ENCODE measurements at regions not wholly inside any gene's neighbourhood (a gene's known extent, or its start where the extent isn't known, plus 50 kb on each side); places are given as distances from the start of the nearest gene placed in this dataset.

DNA sequence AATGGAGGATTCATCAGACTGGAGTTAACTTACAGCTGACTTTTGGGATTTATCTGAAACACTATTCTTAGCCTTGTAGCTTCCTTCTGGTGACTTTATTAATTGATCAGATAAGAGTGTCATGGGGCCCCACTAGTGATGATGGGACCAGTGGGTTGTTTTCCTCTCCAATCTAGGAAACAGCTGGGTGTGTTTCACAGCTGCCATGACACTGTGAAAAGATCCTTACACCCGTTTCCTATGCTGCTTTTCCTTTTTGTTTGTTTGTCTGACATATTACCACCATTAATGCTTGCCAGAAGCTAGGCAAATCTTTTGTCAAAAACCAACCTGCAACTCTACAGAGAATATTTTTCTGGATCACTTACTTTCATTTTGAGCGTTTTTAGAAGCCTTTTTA lies 86.2 kb downstream of the ZBTB18 start:
- Histone ChIP-seq H3K4me3 (ENCODE audit: insufficient read depth, low read depth, low read length) (peak overlapping the region; percentile 43), H2AFZ (ENCODE audit: low read depth, low read length) (peak overlapping the region; percentile 49), H3K27ac (ENCODE audit: low read depth, low read length) (no peak overlapping the region), H3K27me3 (ENCODE audit: insufficient read depth, low read length) (no peaks in the 10 kb centered on the region), H3K4me1 (ENCODE audit: insufficient read depth, low read length) (no peaks in the 10 kb centered on the region), H4K20me1 (ENCODE audit: insufficient read depth, low read length) (no peaks in the 10 kb centered on the region), H3K4me2 (ENCODE audit: low read length) (peak overlapping the region; percentile 67), H3K79me2 (ENCODE audit: insufficient read depth, low read length) (no peaks in the 10 kb centered on the region), H3K9me3 (ENCODE audit: insufficient read depth, low read depth, low read length) (no peaks in the 10 kb centered on the region), H3K9ac (ENCODE audit: low read length) (no peak overlapping the region), H3K36me3 (ENCODE audit: insufficient read depth, low read length) (no peaks in the 10 kb centered on the region)
- TF ChIP-seq, protein P1, sequence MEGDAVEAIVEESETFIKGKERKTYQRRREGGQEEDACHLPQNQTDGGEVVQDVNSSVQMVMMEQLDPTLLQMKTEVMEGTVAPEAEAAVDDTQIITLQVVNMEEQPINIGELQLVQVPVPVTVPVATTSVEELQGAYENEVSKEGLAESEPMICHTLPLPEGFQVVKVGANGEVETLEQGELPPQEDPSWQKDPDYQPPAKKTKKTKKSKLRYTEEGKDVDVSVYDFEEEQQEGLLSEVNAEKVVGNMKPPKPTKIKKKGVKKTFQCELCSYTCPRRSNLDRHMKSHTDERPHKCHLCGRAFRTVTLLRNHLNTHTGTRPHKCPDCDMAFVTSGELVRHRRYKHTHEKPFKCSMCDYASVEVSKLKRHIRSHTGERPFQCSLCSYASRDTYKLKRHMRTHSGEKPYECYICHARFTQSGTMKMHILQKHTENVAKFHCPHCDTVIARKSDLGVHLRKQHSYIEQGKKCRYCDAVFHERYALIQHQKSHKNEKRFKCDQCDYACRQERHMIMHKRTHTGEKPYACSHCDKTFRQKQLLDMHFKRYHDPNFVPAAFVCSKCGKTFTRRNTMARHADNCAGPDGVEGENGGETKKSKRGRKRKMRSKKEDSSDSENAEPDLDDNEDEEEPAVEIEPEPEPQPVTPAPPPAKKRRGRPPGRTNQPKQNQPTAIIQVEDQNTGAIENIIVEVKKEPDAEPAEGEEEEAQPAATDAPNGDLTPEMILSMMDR (IDR thresholded peaks at IDR 0.05; ENCODE audit: insufficient read depth, low read depth, low read length), result no peak
- TF ChIP-seq EZH2 (IDR thresholded peaks at IDR 0.05; ENCODE audit: insufficient read depth, low read length), result no peak
- DNase-seq (ENCODE audit: low read depth), result no peak
- peak overlapping the region; percentile 36 for H3K27ac Mint-ChIP-seq (ENCODE audit: unreplicated experiment)
- no peaks in the 10 kb centered on the region for H3K9me3 Mint-ChIP-seq (ENCODE audit: unreplicated experiment)
- H3K4me3 Mint-ChIP-seq (ENCODE audit: unreplicated experiment), result no peak overlapping the region
- H3K36me3 Mint-ChIP-seq (ENCODE audit: low read depth, unreplicated experiment), result no peaks in the 10 kb centered on the region
- FAIRE-seq, result no peak
- peaks cover 14% of the 10 kb centered on the region for H3K4me1 Mint-ChIP-seq (ENCODE audit: low read depth, unreplicated experiment)
- H3K27me3 Mint-ChIP-seq (ENCODE audit: low read depth, unreplicated experiment), result peaks cover 6% of the 10 kb centered on the region

DNA sequence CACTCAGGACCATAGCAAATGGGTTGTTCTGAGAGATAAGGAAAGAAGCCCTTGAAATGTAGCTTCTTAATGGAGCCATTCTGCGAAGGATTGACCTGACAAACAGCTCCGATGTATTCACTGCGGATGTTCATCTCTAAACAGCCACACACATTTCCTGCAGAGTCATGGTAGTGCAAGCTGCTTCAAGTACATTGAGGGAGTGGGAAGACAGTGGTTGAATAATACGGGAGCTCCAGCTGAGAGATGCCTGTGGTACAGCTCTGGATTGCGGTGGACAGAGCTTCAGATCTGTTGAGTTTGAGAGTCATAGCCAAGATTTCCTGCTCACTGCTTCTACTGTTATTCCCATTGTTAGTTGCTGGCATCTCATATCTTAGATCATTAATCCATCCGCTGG lies 86.6 kb downstream of the ZBTB18 start:
- peak overlapping the region; percentile 67 for H3K4me2 ChIP-seq (ENCODE audit: low read length)
- H3K9me3 ChIP-seq (ENCODE audit: insufficient read depth, low read depth, low read length), result no peaks in the 10 kb centered on the region
- H3K27me3 Mint-ChIP-seq (ENCODE audit: low read depth, unreplicated experiment), result peaks cover 5% of the 10 kb centered on the region
- TF ChIP-seq, protein P1 (IDR thresholded peaks at IDR 0.05; ENCODE audit: insufficient read depth, low read depth, low read length), result no peak
- no peak for TF ChIP-seq EZH2 (IDR thresholded peaks at IDR 0.05; ENCODE audit: insufficient read depth, low read length)
- no peaks in the 10 kb centered on the region for H4K20me1 ChIP-seq (ENCODE audit: insufficient read depth, low read length)
- no peaks in the 10 kb centered on the region for H3K36me3 ChIP-seq (ENCODE audit: insufficient read depth, low read length)
- peak overlapping the region; percentile 43 for H3K4me3 ChIP-seq (ENCODE audit: insufficient read depth, low read depth, low read length)
- DNase-seq (ENCODE audit: low read depth) (peak; percentile 88), FAIRE-seq (no peak)
- no peaks in the 10 kb centered on the region for H3K79me2 ChIP-seq (ENCODE audit: insufficient read depth, low read length)
- peak overlapping the region; percentile 35 for H3K27ac Mint-ChIP-seq (ENCODE audit: unreplicated experiment)
- peaks cover 14% of the 10 kb centered on the region for H3K4me1 Mint-ChIP-seq (ENCODE audit: low read depth, unreplicated experiment)
- no peaks in the 10 kb centered on the region for H3K27me3 ChIP-seq (ENCODE audit: insufficient read depth, low read length)
- H3K4me3 Mint-ChIP-seq (ENCODE audit: unreplicated experiment), result no peak overlapping the region
- no peaks in the 10 kb centered on the region for H3K9me3 Mint-ChIP-seq (ENCODE audit: unreplicated experiment)
- H3K9ac ChIP-seq (ENCODE audit: low read length), result no peak overlapping the region
- H3K4me1 ChIP-seq (ENCODE audit: insufficient read depth, low read length), result no peaks in the 10 kb centered on the region
- peak overlapping the region; percentile 49 for H2AFZ ChIP-seq (ENCODE audit: low read depth, low read length)
- H3K36me3 Mint-ChIP-seq (ENCODE audit: low read depth, unreplicated experiment), result no peaks in the 10 kb centered on the region
- H3K27ac ChIP-seq (ENCODE audit: low read depth, low read length), result no peak overlapping the region

DNA sequence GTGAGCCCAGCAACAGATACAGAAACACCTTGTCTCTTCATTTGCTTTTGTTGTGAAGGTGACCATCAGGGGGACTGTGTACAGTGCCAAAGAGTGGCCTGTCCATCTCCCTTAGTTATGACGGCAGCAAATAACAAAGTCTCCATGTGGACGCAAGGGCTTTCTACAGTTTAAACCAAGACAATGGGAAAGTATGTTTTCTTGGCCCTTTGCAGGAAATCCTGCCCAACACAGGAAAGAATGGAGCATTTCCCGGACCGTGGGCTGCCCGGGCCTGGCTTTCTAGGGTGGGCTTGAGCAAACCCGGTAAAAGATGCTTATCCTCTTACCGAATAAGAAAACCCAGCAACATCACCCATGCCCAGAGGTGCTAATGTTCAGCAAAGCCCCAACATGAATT lies 87.3 kb downstream of the ZBTB18 start:
- Histone ChIP-seq H3K4me3 (ENCODE audit: insufficient read depth, low read depth, low read length) (no peak overlapping the region), H3K27me3 (ENCODE audit: insufficient read depth, low read length) (no peaks in the 10 kb centered on the region), H3K4me1 (ENCODE audit: insufficient read depth, low read length) (no peaks in the 10 kb centered on the region), H3K9ac (ENCODE audit: low read length) (no peak overlapping the region), H4K20me1 (ENCODE audit: insufficient read depth, low read length) (no peaks in the 10 kb centered on the region), H3K36me3 (ENCODE audit: insufficient read depth, low read length) (no peaks in the 10 kb centered on the region), H3K9me3 (ENCODE audit: insufficient read depth, low read depth, low read length) (no peaks in the 10 kb centered on the region), H3K4me2 (ENCODE audit: low read length) (no peak overlapping the region), H2AFZ (ENCODE audit: low read depth, low read length) (no peak overlapping the region), H3K79me2 (ENCODE audit: insufficient read depth, low read length) (no peaks in the 10 kb centered on the region), H3K27ac (ENCODE audit: low read depth, low read length) (no peak overlapping the region)
- TF ChIP-seq, protein P1 (IDR thresholded peaks at IDR 0.05; ENCODE audit: insufficient read depth, low read depth, low read length), result no peak
- Mint-ChIP-seq H3K27ac (ENCODE audit: unreplicated experiment) (peak overlapping the region; percentile 35), H3K36me3 (ENCODE audit: low read depth, unreplicated experiment) (no peaks in the 10 kb centered on the region), H3K4me1 (ENCODE audit: low read depth, unreplicated experiment) (peaks cover 14% of the 10 kb centered on the region), H3K27me3 (ENCODE audit: low read depth, unreplicated experiment) (peaks cover 5% of the 10 kb centered on the region), H3K4me3 (ENCODE audit: unreplicated experiment) (no peak overlapping the region), H3K9me3 (ENCODE audit: unreplicated experiment) (no peaks in the 10 kb centered on the region)
- DNase-seq (ENCODE audit: low read depth) (no peak), FAIRE-seq (no peak)
